SU-DHL-6 (cell line): ENCODE measurements at regions not wholly inside any gene's neighbourhood (a gene's known extent, or its start where the extent isn't known, plus 50 kb on each side); places are given as distances from the start of the nearest gene placed in this dataset.
"Not testable (repeated sequence)": the region's sequence is repeated elsewhere in the genome, so short reads cannot be mapped to it uniquely, and the experiment has no call there.

Experiments
- H2AFZ ChIP-seq: fragments of 200-600 bp; sonication (generic); 2 replicates; pipeline ENCODE4 v1.6.1; 2014; ENCODE audit warnings: low read depth, mild to moderate bottlenecking, moderate library complexity, mixed read lengths, antibody characterized with exemption, low read length; ENCODE audit not compliant: severe bottlenecking
- H3F3A ChIP-seq: fragments of 200-600 bp; shearing (Covaris generic); 2 replicates; pipeline ENCODE4 v1.6.0; 2016; ENCODE audit warnings: antibody characterized with exemption, mild to moderate bottlenecking; ENCODE audit not compliant: insufficient read depth
- H3K27ac ChIP-seq: fragments of 200-600 bp; sonication (generic); 2 replicates; pipeline ENCODE4 v1.5.1; 2016; ENCODE audit warnings: low read depth, mild to moderate bottlenecking, low read length, moderate library complexity, mixed read lengths
- H3K27me3 ChIP-seq: fragments of 200-600 bp; sonication (generic), shearing (Covaris generic); 2 replicates; pipeline ENCODE4 v1.6.0; 2014; ENCODE audit warnings: mild to moderate bottlenecking, low read length
- H3K36me3 ChIP-seq: fragments of 200-600 bp; sonication (generic); 2 replicates; pipeline ENCODE4 v1.6.1; 2014; ENCODE audit warnings: mild to moderate bottlenecking, low read length, mixed read lengths
- H3K4me2 ChIP-seq: fragments of 300-600, 200-600 bp; shearing (Covaris generic), sonication (generic); 2 replicates; pipeline ENCODE4 v1.6.0; 2014; ENCODE audit warnings: low read length, low read depth, mild to moderate bottlenecking; ENCODE audit not compliant: poor library complexity, severe bottlenecking
- H3K4me3 ChIP-seq: fragments of 200-600 bp; sonication (generic); 2 replicates; pipeline ENCODE4 v1.5.1; 2014; ENCODE audit warnings: antibody characterized with exemption, low read length, mild to moderate bottlenecking, mixed read lengths; ENCODE audit not compliant: insufficient read depth, poor library complexity, severe bottlenecking
- H3K79me2 ChIP-seq: fragments of 200-600 bp; sonication (generic); 2 replicates; pipeline ENCODE4 v1.6.1; 2014; ENCODE audit warnings: mild to moderate bottlenecking, low read length, moderate library complexity; ENCODE audit not compliant: insufficient read depth
- H3K9ac ChIP-seq: fragments of 200-600 bp; sonication (generic); 2 replicates; pipeline ENCODE4 v1.7.0; 2014; ENCODE audit warnings: mild to moderate bottlenecking, low read length
- H3K9me2 ChIP-seq: fragments of 200-600 bp; sonication (generic); replicated peaks from 2 replicates; pipeline ENCODE4 v1.6.1; 2014; ENCODE audit warnings: low read length; ENCODE audit not compliant: insufficient read depth
- H3K9me3 ChIP-seq: fragments of 200-600 bp; sonication (generic); 2 replicates; pipeline ENCODE4 v1.6.1; 2014; ENCODE audit warnings: low read length, mixed read lengths; ENCODE audit not compliant: insufficient read depth
- H4K20me1 ChIP-seq: fragments of 200-600 bp; sonication (generic); 2 replicates; pipeline ENCODE4 v1.6.1; 2014; ENCODE audit warnings: low read depth, mild to moderate bottlenecking, antibody characterized with exemption, low read length, moderate library complexity, mixed read lengths
- EZH2phosphoT487 ChIP-seq: fragments of 200-600 bp; sonication (generic), shearing (Covaris generic); conservative IDR thresholded peaks from 2 replicates; pipeline ENCODE4 v1.6.1; 2018; ENCODE audit warnings: mild to moderate bottlenecking, antibody characterized with exemption, low read length, moderate library complexity, mixed read lengths
- TF ChIP-seq, protein P1 (sequence below): fragments of 200-600 bp; sonication (generic); IDR thresholded peaks from one replicate; pipeline ENCODE4 v1.5.1; 2017; ENCODE audit warnings: antibody characterized with exemption, mild to moderate bottlenecking, low read length, moderate library complexity; ENCODE audit not compliant: insufficient read depth, poor library complexity, severe bottlenecking

DNA sequence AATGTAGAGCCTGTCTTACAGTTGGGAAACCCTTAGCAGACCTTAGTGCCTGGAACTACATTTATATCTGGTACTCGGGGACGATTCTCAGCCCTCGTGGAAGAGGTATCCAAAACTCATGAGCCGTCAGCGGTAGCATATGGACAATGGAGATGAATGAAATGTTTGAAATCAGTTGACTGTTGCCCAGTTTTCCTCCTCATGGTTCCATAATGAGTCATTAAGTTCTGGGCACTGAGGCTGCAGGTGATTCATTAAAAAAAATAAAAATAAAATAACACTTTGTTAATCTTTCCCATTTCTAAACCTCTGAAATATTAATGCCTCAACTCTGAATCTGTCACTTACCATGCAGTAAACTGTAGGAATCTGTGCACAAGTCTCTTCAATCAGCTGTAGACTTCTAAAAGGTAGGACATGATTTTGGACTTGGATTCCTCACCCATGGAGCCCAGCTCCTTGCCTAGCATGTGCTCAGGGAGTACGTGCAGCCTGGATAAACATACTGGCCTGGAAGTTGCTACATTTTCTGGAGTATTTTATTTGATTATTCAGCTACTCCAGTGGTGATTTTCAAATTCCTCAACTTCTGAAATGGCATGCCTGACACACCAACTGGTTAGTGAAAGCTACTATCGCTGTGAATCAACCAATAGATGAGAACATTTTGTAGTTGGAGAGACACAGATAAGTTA is 979.2 kb downstream of the CNTNAP5 start:
- Histone ChIP-seq H3K9me2 (no peaks in the 10 kb centered on the region), H3K36me3 (no peaks in the 10 kb centered on the region), H3F3A (no peaks in the 10 kb centered on the region), H3K79me2 (no peaks in the 10 kb centered on the region), H3K27ac (no peak overlapping the region), H3K4me2 (no peak overlapping the region), H3K9me3 (no peaks in the 10 kb centered on the region), H4K20me1 (no peaks in the 10 kb centered on the region), H2AFZ (no peak overlapping the region), H3K9ac (no peak overlapping the region), H3K27me3 (no peaks in the 10 kb centered on the region), H3K4me3 (no peak overlapping the region)
- TF ChIP-seq, protein P1, sequence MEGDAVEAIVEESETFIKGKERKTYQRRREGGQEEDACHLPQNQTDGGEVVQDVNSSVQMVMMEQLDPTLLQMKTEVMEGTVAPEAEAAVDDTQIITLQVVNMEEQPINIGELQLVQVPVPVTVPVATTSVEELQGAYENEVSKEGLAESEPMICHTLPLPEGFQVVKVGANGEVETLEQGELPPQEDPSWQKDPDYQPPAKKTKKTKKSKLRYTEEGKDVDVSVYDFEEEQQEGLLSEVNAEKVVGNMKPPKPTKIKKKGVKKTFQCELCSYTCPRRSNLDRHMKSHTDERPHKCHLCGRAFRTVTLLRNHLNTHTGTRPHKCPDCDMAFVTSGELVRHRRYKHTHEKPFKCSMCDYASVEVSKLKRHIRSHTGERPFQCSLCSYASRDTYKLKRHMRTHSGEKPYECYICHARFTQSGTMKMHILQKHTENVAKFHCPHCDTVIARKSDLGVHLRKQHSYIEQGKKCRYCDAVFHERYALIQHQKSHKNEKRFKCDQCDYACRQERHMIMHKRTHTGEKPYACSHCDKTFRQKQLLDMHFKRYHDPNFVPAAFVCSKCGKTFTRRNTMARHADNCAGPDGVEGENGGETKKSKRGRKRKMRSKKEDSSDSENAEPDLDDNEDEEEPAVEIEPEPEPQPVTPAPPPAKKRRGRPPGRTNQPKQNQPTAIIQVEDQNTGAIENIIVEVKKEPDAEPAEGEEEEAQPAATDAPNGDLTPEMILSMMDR: no peak
- TF ChIP-seq EZH2phosphoT487: no peak

DNA sequence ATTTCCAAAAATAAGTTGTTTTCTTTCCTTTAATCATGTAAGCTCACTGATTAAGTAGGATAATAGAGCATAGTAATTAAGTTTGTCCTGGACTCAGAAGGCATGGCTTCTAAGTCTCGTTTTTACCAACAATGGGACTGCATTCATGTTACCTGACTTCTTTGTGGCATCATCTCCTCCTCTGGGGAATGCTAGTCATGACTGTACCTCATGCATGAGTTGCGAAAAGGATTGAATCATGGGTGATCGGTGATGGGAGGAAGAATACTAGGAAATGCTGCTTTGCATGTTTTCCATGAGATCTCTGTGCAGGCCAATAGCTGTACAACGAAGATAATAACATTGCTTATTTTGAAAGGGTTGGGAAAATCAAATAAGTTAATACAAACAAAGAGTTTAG is 981.6 kb downstream of the CNTNAP5 start:
- Histone ChIP-seq H3K4me3 (no peak overlapping the region), H3K4me2 (no peak overlapping the region), H3K36me3 (no peaks in the 10 kb centered on the region), H2AFZ (no peak overlapping the region), H3K79me2 (no peaks in the 10 kb centered on the region), H3F3A (no peaks in the 10 kb centered on the region), H3K9me3 (no peaks in the 10 kb centered on the region), H3K27me3 (no peaks in the 10 kb centered on the region), H3K9ac (no peak overlapping the region), H3K9me2 (no peaks in the 10 kb centered on the region), H3K27ac (no peak overlapping the region), H4K20me1 (no peaks in the 10 kb centered on the region)
- no peak for TF ChIP-seq EZH2phosphoT487
- TF ChIP-seq, protein P1: no peak

- not testable (repeated sequence) for H3F3A ChIP-seq, H3K9me3 ChIP-seq, H3K9ac ChIP-seq, H3K27ac ChIP-seq, H4K20me1 ChIP-seq, H3K79me2 ChIP-seq, H3K4me2 ChIP-seq, H2AFZ ChIP-seq, H3K36me3 ChIP-seq, H3K4me3 ChIP-seq, H3K9me2 ChIP-seq, H3K27me3 ChIP-seq
Measured at GRCh38 chr2:125028721-125029120, 1003.6 kb downstream of the CNTNAP5 start.

DNA sequence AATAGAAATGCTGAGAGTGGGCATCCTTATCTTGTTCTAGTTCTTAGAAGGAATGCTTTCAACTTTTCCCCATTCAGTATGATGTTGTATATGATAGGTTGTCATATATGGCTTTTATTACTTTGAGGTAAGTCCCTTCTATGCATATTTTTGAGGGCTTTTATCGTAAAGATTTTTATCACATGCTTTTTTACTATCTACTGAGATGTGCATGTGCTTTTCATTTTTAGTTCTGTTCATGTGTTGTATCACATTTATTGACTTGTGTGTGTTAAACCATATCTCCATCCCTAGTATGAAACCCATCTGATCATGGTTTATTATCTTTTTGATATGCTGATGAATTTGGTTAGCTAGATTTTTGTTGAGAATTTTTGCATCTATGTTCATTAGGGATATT is 1008.8 kb downstream of the CNTNAP5 start:
- Histone ChIP-seq H2AFZ (no peak overlapping the region), H4K20me1 (no peaks in the 10 kb centered on the region), H3K27me3 (no peaks in the 10 kb centered on the region), H3F3A (no peaks in the 10 kb centered on the region), H3K36me3 (no peaks in the 10 kb centered on the region), H3K27ac (no peak overlapping the region), H3K4me3 (no peak overlapping the region), H3K79me2 (no peaks in the 10 kb centered on the region), H3K9me2 (no peaks in the 10 kb centered on the region), H3K4me2 (no peak overlapping the region), H3K9me3 (no peaks in the 10 kb centered on the region), H3K9ac (no peak overlapping the region)
- no peak for TF ChIP-seq EZH2phosphoT487
- TF ChIP-seq, protein P1: no peak
